Heart right ventricle (tissue), 16 donors: ENCODE measurements at regions not wholly inside any gene's neighbourhood (a gene's known extent, or its start where the extent isn't known, plus 50 kb on each side); places are given as distances from the start of the nearest gene placed in this dataset.

ENCODE experiments used
- ATAC-seq, 8 donors: fragments of 200-7000 bp; cut with Tn5 transposase; one replicate each; pipeline ENCODE4 v1.9.1; 2020; ENCODE audit warnings: mild to moderate bottlenecking in 8 of 8, moderate library complexity in 8 of 8, moderate number of reproducible peaks in 1 of 8
- DNase-seq, 2 donors: peaks; one replicate each; pipeline ENCODE4 v3.0.0-alpha.2; 2020
- H3K27ac ChIP-seq, 10 donors: fragments of 200-600 bp; sonication (generic) in 2 of 10; one replicate each; pipeline versions ENCODE4 v1.5.0 to v1.8.0; 2020 to 2022; ENCODE audit warnings: mild to moderate bottlenecking in 3 of 10
- H3K27me3 ChIP-seq, 7 donors: fragments of 200-600 bp; one replicate each; pipeline ENCODE4 v1.8.0; 2021 to 2022; ENCODE audit warnings: mild to moderate bottlenecking in 2 of 7
- H3K36me3 ChIP-seq, 9 donors: fragments of 200-600 bp; sonication (generic) in 1 of 9; one replicate each; pipeline versions ENCODE4 v1.5.0 to v1.8.0; 2020 to 2022; ENCODE audit warnings: mild to moderate bottlenecking in 2 of 9
- H3K4me1 ChIP-seq, 9 donors: fragments of 200-600 bp; sonication (generic) in 1 of 9; one replicate each; pipeline versions ENCODE4 v1.5.0 to v1.8.0; 2020 to 2022; ENCODE audit warnings: mild to moderate bottlenecking in 4 of 9
- H3K4me3 ChIP-seq, 10 donors: fragments of 200-600 bp; sonication (generic) in 2 of 10; one replicate each; pipeline versions ENCODE4 v1.5.0 to v1.8.0; 2020 to 2022; ENCODE audit warnings: mild to moderate bottlenecking in 7 of 10, moderate library complexity in 2 of 10
- H3K9me3 ChIP-seq, 11 donors: fragments of 200-600 bp in 10 of 11; sonication (generic) in 2 of 11; one replicate each; pipeline versions ENCODE4 v1.5.0 to v1.8.0; 2013 to 2022; ENCODE audit warnings: mild to moderate bottlenecking in 2 of 11, control low read depth in 1 of 11, moderate library complexity in 1 of 11
- CTCF ChIP-seq, 9 donors: fragments of 200-600 bp; sonication (generic) in 2 of 9; IDR thresholded peaks; one replicate each; pipeline versions ENCODE4 v1.5.0 to v1.8.0; 2021 to 2022; ENCODE audit warnings: antibody characterized with exemption in 9 of 9, mild to moderate bottlenecking in 5 of 9, moderate library complexity in 1 of 9
- WGBS, 2 donors: extraction: QIAGEN DNeasy Blood & Tissue Kit; methylation state at CpG; one replicate each; pipeline ENCODE4 v1.1.7; 2013; ENCODE audit warnings: inconsistent platforms in 1 of 2; 5-methylcytosine and 5-hydroxymethylcytosine counted together
- intact Hi-C, 10 donors: fragments of 100-400 bp; cut with DNase I; formaldehyde crosslinking; loops; one replicate each; pipeline versions ENCODE4 v1.11.1 to v1.14.2; 2022
- donor health status: Arrhythmogenic right ventricular cardiomyopathy.
- donor health status: ischemic (EF 13 %, LVEDD 7.1; RV severe dilation, severe dysfunction).
- donor health status: healthy with polysubstance abuse.
- donor health status: DM: no; HTN: yes; CAD: no.
- donor health status: DM: no; HTN: no; CAD: no.
- donor health status: ischemic (EF 25% LVEDD 6.9; RV normal size, moderate dysfunction).
- donor health status: ischemic (EF 25% LVEDD 5.7; RV mildly dilated, moderate dysfunction).
- donor health status: healthy.
- donor health status: DM: yes; HTN: yes; CAD: no.
- donor health status: Ischemic cardiomyopathy.
- donor health status: ischemic (EF 35%, LVEDD 5.7; RV mildly dilated, moderate dysfunction).
- donor health status: nonischemic (EF 11% LVEDD 7.7; RV severe dilation, severe dysfunction).
- donor health status: DM: yes; HTN: yes; CAD: no.
- donor health status: PGD.
- donor health status: ischemic (EF 29% LVEDD 5.4; RV normal size, mild dysfunction).
- donor health status: nonischemic (EF 23%, LVEDD 6.1; RV moderate dilation, normal function).

GRCh38 chr2:10232096-10232815 is 70.4 kb upstream of the HPCAL1 start:
- no peak for DNase-seq
- Histone ChIP-seq H3K36me3 (no peaks in the 10 kb centered on the region), H3K27me3 (peaks cover 0 to 3% (median 0%) of the 10 kb centered on the region in 7 donors), H3K4me1 (peaks cover 0 to 50% (median 16%) of the 10 kb centered on the region in 9 donors), H3K9me3 (no peaks in the 10 kb centered on the region), H3K27ac (no peak overlapping the region), H3K4me3 (no peak overlapping the region)
- intact Hi-C loops, result no loop called here
- TF ChIP-seq CTCF (IDR thresholded peaks at IDR 0.05), result no peak
- no peak for ATAC-seq
- 91 to 92% methylated on average over 23 of the region's 23 CpGs for WGBS, 2 donors

- Histone ChIP-seq H3K9me3 (no peaks in the 10 kb centered on the region), H3K4me1 (peaks cover 0 to 53% (median 22%) of the 10 kb centered on the region in 9 donors), H3K4me3 (no peak overlapping the region), H3K27me3 (peaks cover 0 to 3% (median 0%) of the 10 kb centered on the region in 7 donors), H3K36me3 (no peaks in the 10 kb centered on the region), H3K27ac (no peak overlapping the region)
- no peak for DNase-seq
- TF ChIP-seq CTCF (IDR thresholded peaks at IDR 0.05), result no peak
- intact Hi-C loops, result no loop called here
- 94 to 95% methylated on average over 7 of the region's 7 CpGs for WGBS, 2 donors
- ATAC-seq, result no peak
Observed at GRCh38 chr2:10233131-10234012, 69.3 kb upstream of the HPCAL1 start.

- no peak for TF ChIP-seq CTCF (IDR thresholded peaks at IDR 0.05)
- Histone ChIP-seq H3K27ac (no peak overlapping the region), H3K4me1 (peaks cover 0 to 52% (median 22%) of the 10 kb centered on the region in 9 donors), H3K36me3 (no peaks in the 10 kb centered on the region), H3K27me3 (peaks cover 0 to 3% (median 0%) of the 10 kb centered on the region in 7 donors), H3K9me3 (no peaks in the 10 kb centered on the region), H3K4me3 (no peak overlapping the region)
- ATAC-seq, result no peak
- 88 to 91% methylated on average over 4 of the region's 4 CpGs for whole genome bisulfite sequencing, 2 donors
- no peak for DNase-seq
- intact Hi-C loops, result no loop called here
Observed at GRCh38 chr2:10234013-10234306, 68.7 kb upstream of the HPCAL1 start.

GRCh38 chr2:10234409-10235094 is 68.2 kb upstream of the HPCAL1 start:
- ATAC-seq (no peak), DNase-seq (no peak)
- H3K36me3 ChIP-seq, result no peaks in the 10 kb centered on the region
- peaks cover 0 to 53% (median 23%) of the 10 kb centered on the region in 9 donors for H3K4me1 ChIP-seq
- H3K4me3 ChIP-seq, result no peak overlapping the region
- intact Hi-C loops, result loop anchor here in 1 of 10 donors (5.0 kb wide), 1 partner anchor 98 kb away; no protein-coding TSS in a partner anchor
- no peaks in the 10 kb centered on the region for H3K9me3 ChIP-seq
- H3K27ac ChIP-seq, result no peak overlapping the region
- WGBS, 2 donors, result 56 to 62% methylated on average over 18 of the region's 18 CpGs
- H3K27me3 ChIP-seq, result peaks cover 0 to 3% (median 0%) of the 10 kb centered on the region in 7 donors
- no peak for TF ChIP-seq CTCF (IDR thresholded peaks at IDR 0.05)
